ENCODE measurements at regions not wholly inside any gene's neighbourhood (a gene's known extent, or its start where the extent isn't known, plus 50 kb on each side); places are given as distances from the start of the nearest gene placed in this dataset.

DNA sequence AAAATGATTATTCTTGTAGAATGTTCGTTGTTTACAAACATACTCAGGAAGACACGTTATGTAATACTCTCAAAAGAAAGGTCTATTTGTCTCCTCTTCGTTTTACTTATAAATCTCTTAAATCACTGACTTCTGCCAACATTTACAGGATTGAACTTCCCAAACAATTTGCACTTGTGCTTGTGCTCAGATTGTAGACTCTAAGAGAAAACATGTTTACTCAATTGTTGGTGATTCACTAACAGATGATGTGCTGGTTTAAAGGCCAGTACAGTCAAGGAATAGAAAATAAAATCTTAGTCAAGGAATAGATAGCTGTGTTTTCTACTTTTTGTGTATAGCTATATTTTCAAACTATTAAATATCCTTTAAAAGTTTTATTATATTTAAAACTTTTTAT is 172.8 kb downstream of the GJA1 start:
- ChIA-PET CTCF (no interaction called here), POLR2A (ENCODE audit: low non-redundant PET) (no interaction called here)
- no peak overlapping the region for H3K27ac ChIP-seq
- TF ChIP-seq, protein P1, sequence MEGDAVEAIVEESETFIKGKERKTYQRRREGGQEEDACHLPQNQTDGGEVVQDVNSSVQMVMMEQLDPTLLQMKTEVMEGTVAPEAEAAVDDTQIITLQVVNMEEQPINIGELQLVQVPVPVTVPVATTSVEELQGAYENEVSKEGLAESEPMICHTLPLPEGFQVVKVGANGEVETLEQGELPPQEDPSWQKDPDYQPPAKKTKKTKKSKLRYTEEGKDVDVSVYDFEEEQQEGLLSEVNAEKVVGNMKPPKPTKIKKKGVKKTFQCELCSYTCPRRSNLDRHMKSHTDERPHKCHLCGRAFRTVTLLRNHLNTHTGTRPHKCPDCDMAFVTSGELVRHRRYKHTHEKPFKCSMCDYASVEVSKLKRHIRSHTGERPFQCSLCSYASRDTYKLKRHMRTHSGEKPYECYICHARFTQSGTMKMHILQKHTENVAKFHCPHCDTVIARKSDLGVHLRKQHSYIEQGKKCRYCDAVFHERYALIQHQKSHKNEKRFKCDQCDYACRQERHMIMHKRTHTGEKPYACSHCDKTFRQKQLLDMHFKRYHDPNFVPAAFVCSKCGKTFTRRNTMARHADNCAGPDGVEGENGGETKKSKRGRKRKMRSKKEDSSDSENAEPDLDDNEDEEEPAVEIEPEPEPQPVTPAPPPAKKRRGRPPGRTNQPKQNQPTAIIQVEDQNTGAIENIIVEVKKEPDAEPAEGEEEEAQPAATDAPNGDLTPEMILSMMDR (conservative IDR thresholded peaks at IDR 0.05; ENCODE audit: low read depth), result no peak
- DNase-seq (ENCODE audit: low spot score), result no peak

DNA sequence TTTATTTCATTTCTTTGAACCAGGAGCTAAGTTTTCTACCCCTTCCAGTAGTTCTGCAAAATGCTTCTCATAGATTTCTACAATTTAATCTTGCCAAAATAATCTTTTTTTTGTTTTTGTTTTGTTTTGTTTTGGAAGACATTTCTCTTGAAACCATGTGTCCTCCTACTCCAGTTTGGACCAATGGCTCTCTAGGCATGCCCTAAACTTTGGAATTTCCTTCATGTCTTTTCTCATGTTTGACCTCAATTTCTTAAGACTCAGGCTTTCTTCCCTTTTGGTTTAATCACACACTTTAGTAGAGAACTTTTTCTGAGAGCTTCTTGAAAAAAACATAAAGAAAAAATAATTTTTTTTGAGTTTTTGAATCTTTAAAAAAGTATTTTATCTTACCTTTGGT is 173.8 kb downstream of the GJA1 start:
- H3K27ac ChIP-seq, result no peak overlapping the region
- TF ChIP-seq, protein P1 (conservative IDR thresholded peaks at IDR 0.05; ENCODE audit: low read depth), result no peak
- ChIA-PET CTCF (interaction anchor here (0.5 kb wide), 1 partner anchor 36 kb away, joined by 3 read pairs; no protein-coding TSS in a partner anchor), POLR2A (ENCODE audit: low non-redundant PET) (no interaction called here)
- no peak for DNase-seq (ENCODE audit: low spot score)

DNA sequence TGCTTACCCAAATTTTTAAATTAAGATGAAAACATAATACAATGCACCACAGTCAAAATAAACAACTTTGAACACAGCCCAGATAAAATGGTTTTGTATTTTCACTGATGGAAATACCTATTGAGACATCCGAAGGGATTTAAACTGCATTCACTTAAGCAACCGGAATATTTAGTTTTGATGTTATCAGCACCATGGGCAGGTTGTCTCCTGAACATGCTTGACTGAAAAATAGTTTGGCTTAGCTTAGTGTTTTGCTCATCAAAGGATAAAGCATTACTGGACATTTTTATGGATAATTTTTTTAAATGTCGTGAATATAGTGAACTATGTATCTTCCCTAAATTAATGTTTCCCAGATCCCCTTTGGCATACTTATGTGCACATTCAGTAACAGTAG is 177.5 kb downstream of the GJA1 start:
- no peak overlapping the region for H3K27ac ChIP-seq
- ChIA-PET POLR2A (ENCODE audit: low non-redundant PET) (no interaction called here), CTCF (no interaction called here)
- no peak for DNase-seq (ENCODE audit: low spot score)
- TF ChIP-seq, protein P1 (conservative IDR thresholded peaks at IDR 0.05; ENCODE audit: low read depth), result no peak

DNA sequence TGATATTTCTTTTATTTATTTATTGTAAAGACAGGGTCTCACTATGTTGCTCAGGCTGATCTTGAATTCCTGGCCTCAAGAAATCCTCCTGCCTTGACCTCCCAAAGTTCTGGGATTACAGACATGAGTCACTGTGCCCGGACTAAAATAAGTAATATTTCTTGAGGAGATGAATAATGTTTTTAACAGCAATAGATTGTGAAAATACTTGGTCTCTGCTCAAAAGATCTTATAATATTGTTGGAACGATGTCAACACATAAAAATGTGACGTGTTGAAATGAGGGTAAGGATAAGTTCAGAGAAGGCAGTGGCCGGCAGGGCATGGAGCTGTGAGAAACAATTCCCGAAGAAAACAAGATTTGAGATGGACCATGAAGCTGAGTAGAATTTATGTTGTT is 178.7 kb downstream of the GJA1 start:
- no peak overlapping the region for H3K27ac ChIP-seq
- CTCF ChIA-PET, result interaction anchor here (0.6 kb wide), 1 partner anchor 218 kb away, joined by 3 read pairs; no protein-coding TSS in a partner anchor
- TF ChIP-seq, protein P1 (conservative IDR thresholded peaks at IDR 0.05; ENCODE audit: low read depth), result no peak
- POLR2A ChIA-PET (ENCODE audit: low non-redundant PET), result no interaction called here
- no peak for DNase-seq (ENCODE audit: low spot score)

DNA sequence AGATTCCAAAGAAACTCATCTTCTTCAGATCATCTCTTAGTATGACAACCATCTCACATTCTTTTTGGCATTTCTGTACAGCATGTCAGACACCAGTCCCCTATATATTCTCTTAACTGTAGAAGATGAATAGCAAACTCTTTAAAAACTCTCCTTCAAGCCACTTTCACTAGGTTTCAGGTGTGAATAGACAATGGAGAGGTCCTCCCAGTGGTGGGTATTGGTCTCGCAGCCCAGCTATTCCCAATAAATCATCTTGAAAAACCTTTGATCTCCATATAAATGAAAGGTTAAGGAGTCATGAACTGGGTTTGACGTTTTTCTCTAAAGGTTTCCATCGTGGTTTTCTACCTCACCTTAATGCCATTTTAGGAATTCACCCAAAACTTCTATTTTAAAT is 180.0 kb downstream of the GJA1 start:
- POLR2A ChIA-PET (ENCODE audit: low non-redundant PET), result no interaction called here
- TF ChIP-seq, protein P1 (conservative IDR thresholded peaks at IDR 0.05; ENCODE audit: low read depth), result no peak
- H3K27ac ChIP-seq, result no peak overlapping the region
- no peak for DNase-seq (ENCODE audit: low spot score)
- CTCF ChIA-PET, result interaction anchor here (0.7 kb wide), 1 partner anchor 52 kb away, joined by 3 read pairs; no protein-coding TSS in a partner anchor

DNA sequence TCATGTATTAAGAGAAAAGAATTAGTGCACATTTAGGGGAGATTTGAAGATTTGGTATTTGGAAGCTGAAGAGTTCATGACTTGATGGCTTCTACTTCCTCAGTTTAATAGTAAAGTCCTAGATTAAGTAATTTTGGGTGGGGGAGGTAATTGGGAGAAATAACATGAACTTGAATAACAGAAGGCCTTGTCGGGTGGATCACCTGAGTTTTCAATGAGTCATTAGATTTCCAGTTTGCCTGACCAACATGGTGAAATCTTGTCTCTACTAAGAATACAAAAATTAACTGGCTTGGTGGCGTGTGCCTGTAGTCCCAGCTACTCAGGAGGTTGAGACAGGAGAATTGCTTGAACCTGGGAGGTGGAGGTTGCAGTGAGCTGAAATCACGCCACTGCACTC is 181.0 kb downstream of the GJA1 start:
- POLR2A ChIA-PET (ENCODE audit: low non-redundant PET), result no interaction called here
- no peak for DNase-seq (ENCODE audit: low spot score)
- TF ChIP-seq, protein P1 (conservative IDR thresholded peaks at IDR 0.05; ENCODE audit: low read depth), result no peak
- CTCF ChIA-PET, result no interaction called here
- no peak overlapping the region for H3K27ac ChIP-seq

DNA sequence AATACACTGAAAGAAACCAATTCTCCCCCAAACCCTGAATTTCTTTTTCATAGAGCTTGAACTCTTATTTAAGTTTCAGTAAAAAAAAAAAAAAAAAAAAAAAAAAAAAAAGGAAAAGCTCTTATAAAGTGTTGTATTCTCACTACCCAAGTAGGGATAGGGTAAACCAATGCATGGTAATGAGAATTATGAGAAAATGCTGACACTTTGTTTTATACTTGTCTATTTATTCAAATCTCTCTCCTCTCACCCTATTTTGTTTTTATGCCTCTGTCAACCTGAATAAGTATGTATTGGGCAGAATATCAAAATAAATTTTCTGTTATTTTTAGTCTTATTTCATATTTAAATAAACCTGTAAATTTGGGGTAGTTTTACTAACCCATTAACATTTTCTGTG is 181.9 kb downstream of the GJA1 start:
- H3K27ac ChIP-seq, result no peak overlapping the region
- DNase-seq (ENCODE audit: low spot score), result no peak
- ChIA-PET CTCF (no interaction called here), POLR2A (ENCODE audit: low non-redundant PET) (no interaction called here)
- TF ChIP-seq, protein P1 (conservative IDR thresholded peaks at IDR 0.05; ENCODE audit: low read depth), result no peak

Measured in RWPE1 (cell line).